ENCODE measurements at regions not wholly inside any gene's neighbourhood (a gene's known extent, or its start where the extent isn't known, plus 50 kb on each side); places are given as distances from the start of the nearest gene placed in this dataset.

DNA sequence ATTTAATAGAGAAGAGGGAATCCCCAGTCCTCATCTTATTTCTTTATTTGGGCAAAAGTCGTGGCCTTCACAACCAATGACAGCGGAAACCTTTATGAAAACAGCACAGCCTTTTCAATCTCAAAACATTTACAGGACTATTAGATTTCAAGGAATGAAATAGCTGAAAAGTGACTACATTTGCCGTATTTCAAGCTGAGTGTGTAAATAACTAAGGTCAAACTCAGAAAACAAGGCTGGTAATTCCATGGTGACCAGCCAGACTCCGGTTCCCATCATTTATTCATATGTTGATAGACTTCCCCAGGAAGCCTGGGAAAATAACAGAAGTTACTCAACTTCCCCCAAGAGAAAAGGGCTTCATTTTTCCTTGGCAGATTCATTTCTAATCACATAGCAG lies 457.3 kb upstream of the NFE2L3 start:
- TF ChIP-seq EZH2 (IDR thresholded peaks at IDR 0.05; ENCODE audit: low read length, missing control alignments) = no peak
- TF ChIP-seq, protein P1, sequence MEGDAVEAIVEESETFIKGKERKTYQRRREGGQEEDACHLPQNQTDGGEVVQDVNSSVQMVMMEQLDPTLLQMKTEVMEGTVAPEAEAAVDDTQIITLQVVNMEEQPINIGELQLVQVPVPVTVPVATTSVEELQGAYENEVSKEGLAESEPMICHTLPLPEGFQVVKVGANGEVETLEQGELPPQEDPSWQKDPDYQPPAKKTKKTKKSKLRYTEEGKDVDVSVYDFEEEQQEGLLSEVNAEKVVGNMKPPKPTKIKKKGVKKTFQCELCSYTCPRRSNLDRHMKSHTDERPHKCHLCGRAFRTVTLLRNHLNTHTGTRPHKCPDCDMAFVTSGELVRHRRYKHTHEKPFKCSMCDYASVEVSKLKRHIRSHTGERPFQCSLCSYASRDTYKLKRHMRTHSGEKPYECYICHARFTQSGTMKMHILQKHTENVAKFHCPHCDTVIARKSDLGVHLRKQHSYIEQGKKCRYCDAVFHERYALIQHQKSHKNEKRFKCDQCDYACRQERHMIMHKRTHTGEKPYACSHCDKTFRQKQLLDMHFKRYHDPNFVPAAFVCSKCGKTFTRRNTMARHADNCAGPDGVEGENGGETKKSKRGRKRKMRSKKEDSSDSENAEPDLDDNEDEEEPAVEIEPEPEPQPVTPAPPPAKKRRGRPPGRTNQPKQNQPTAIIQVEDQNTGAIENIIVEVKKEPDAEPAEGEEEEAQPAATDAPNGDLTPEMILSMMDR (conservative IDR thresholded peaks at IDR 0.05 in 1 of 2, IDR thresholded peaks at IDR 0.05 in 1 of 2; ENCODE audit: low read depth in 1 of 2, low read length in 2 of 2) = no peak
